K562 (cell line): ENCODE measurements at regions not wholly inside any gene's neighbourhood (a gene's known extent, or its start where the extent isn't known, plus 50 kb on each side); places are given as distances from the start of the nearest gene placed in this dataset.

Source experiments
- ATAC-seq: fragments of 200-7000 bp; cut with Tn5 transposase; 3 replicates; pipeline ENCODE4 v1.9.1; 2020; ENCODE audit warnings: moderate library complexity
- BruUV-seq: library from RNA; stranded (reverse); fragments of 400-500 nt; replicated peaks from 2 replicates; lab custom pipeline; 2021; lab: Mats Ljungman, UMichigan
- CTCF ChIA-PET: fragments of 300-600 bp; formaldehyde crosslinking; extraction: SDS; loops from one replicate; lab custom pipeline; 2021; ENCODE audit warnings: low intra/inter-chr PET ratio; lab: Yijun Ruan, JAX
- POLR2A ChIA-PET: fragments of 300-600, 350-650 bp; sonication (Branson Sonifier 250); formaldehyde crosslinking; extraction: SDS; loops from one replicate; lab custom pipeline; 2021; ENCODE audit warnings: antibody characterized with exemption, inconsistent platforms; lab: Yijun Ruan, JAX
- DNase-seq, 4 experiments: peaks; one replicate each; pipeline versions ENCODE4 v3.0.0 to v3.0.0-alpha.2; 2011 to 2018; ENCODE audit warnings: low spot score in 3 of 4, mixed read lengths in 3 of 4; ENCODE audit errors: extremely low read depth in 1 of 4
- FAIRE-seq: peaks from 2 replicates; lab custom pipeline; 2011; peaks lifted over from hg19 to GRCh38; lab: Jason Lieb, UNC
- H2AFZ ChIP-seq: 2 replicates; pipeline ENCODE4 v1.6.0; 2011; ENCODE audit warnings: low read depth, low read length, control low read depth, inconsistent platforms
- H3K27ac ChIP-seq: fragments of 200-600 bp; 3 replicates; pipeline ENCODE4 v1.8.0; 2011; ENCODE audit warnings: low read depth, mild to moderate bottlenecking, control low read depth, inconsistent platforms, low read length, moderate library complexity, mixed read lengths; ENCODE audit errors: extremely low read depth
- H3K27me3 ChIP-seq, 2 experiments: fragments of 300-600 bp in 1 of 2; 2 replicates in 1 of 2; 3 replicates in 1 of 2; pipeline versions ENCODE4 v1.6.0 to v1.8.0; 2011; ENCODE audit warnings: inconsistent platforms in 2 of 2, low read length in 2 of 2, mild to moderate bottlenecking in 1 of 2, mixed read lengths in 1 of 2, moderate library complexity in 1 of 2; ENCODE audit not compliant: control insufficient read depth in 2 of 2, insufficient read depth in 2 of 2
- H3K36me3 ChIP-seq: fragments of 300-600 bp; 3 replicates; pipeline ENCODE4 v1.8.0; 2011; ENCODE audit warnings: mild to moderate bottlenecking, low read length, inconsistent platforms; ENCODE audit not compliant: control insufficient read depth, insufficient read depth
- H3K4me1 ChIP-seq, 2 experiments: fragments of 200-600 bp in 1 of 2; replicated peaks in 1 of 2; 2 replicates in 1 of 2; 3 replicates in 1 of 2; pipeline versions ENCODE4 v1.5.1 to v1.8.0; 2011; ENCODE audit warnings: inconsistent platforms in 2 of 2, low read length in 2 of 2, mild to moderate bottlenecking in 1 of 2, mixed read lengths in 1 of 2, moderate library complexity in 1 of 2; ENCODE audit not compliant: control insufficient read depth in 2 of 2, insufficient read depth in 2 of 2
- H3K4me2 ChIP-seq: 2 replicates; pipeline ENCODE4 v1.6.1; 2011; ENCODE audit warnings: low read length, control low read depth, inconsistent platforms, mixed read lengths; ENCODE audit not compliant: insufficient read depth
- H3K4me3 ChIP-seq: fragments of 200-600 bp; sonication (generic), shearing (Covaris generic); 2 replicates; pipeline ENCODE4 v1.5.1; 2016; ENCODE audit warnings: control low read depth, inconsistent platforms
- H3K79me2 ChIP-seq: fragments of 200-600 bp; 3 replicates; pipeline ENCODE4 v1.8.0; 2011; ENCODE audit warnings: low read length, inconsistent platforms; ENCODE audit not compliant: control insufficient read depth, insufficient read depth
- H3K9ac ChIP-seq, 2 experiments: 2 replicates each; pipeline versions ENCODE4 v1.6.0 to v1.6.1; 2011; ENCODE audit warnings: low read depth in 2 of 2, low read length in 2 of 2, control low read depth in 1 of 2, inconsistent platforms in 1 of 2, mild to moderate bottlenecking in 1 of 2, mixed read lengths in 1 of 2; ENCODE audit not compliant: insufficient read depth in 1 of 2
- H3K9me1 ChIP-seq: one replicate; pipeline ENCODE4 v1.6.0; 2011; ENCODE audit warnings: inconsistent platforms, mild to moderate bottlenecking, low read length, moderate library complexity; ENCODE audit not compliant: control insufficient read depth, insufficient read depth
- H3K9me3 ChIP-seq: replicated peaks from 2 replicates; pipeline ENCODE4 v1.5.1; 2011; ENCODE audit warnings: low read depth, low read length, inconsistent platforms; ENCODE audit not compliant: control insufficient read depth, insufficient read depth
- H4K20me1 ChIP-seq: replicated peaks from 2 replicates; pipeline ENCODE4 v1.6.1; 2011; ENCODE audit warnings: low read length, inconsistent platforms, mixed read lengths; ENCODE audit not compliant: control insufficient read depth, insufficient read depth
- MYNN ChIP-seq, 2 experiments: sonication (generic); formaldehyde crosslinking in 1 of 2; IDR thresholded peaks; 2 replicates each; pipeline versions ENCODE4 v1.5.0 to v1.6.1; 2016 to 2020; ENCODE audit warnings: antibody characterized with exemption in 1 of 2, missing genetic modification reagents in 1 of 2
- PHF21A ChIP-seq: fragments of 450-650 bp; IDR thresholded peaks from 2 replicates; pipeline ENCODE4 v1.6.1; 2017; ENCODE audit warnings: low read depth, borderline replicate concordance
- POLR2A ChIP-seq: fragments of 450-650 bp; conservative IDR thresholded peaks from 2 replicates; pipeline ENCODE4 v1.6.1; 2016
- ZBTB2 ChIP-seq: fragments of 450-650 bp; IDR thresholded peaks from 2 replicates; pipeline ENCODE4 v1.6.1; 2016; ENCODE audit warnings: antibody characterized with exemption
- ZNF263 ChIP-seq: sonication (generic); formaldehyde crosslinking; IDR thresholded peaks from 2 replicates; pipeline ENCODE4 v1.8.0; 2022; ENCODE audit warnings: mild to moderate bottlenecking, missing genetic modification reagents, borderline replicate concordance
- WGBS: fragments of 100-300 bp; shearing (Covaris generic); methylation state at CpG from one replicate; pipeline ENCODE4 v1.1.6; 2016; ENCODE audit warnings: low coverage, mixed read lengths; ENCODE audit not compliant: insufficient coverage; ENCODE audit errors: missing lambda C conversion rate; 5-methylcytosine and 5-hydroxymethylcytosine counted together
- in situ Hi-C: fragments of 300-500 bp; cut with MboI; formaldehyde crosslinking; loops from 4 replicates; pipeline ENCODE4 v1.15.0; 2018; ENCODE audit warnings: inconsistent platforms, mixed read lengths
- intact Hi-C: fragments of 100-400 bp; cut with micrococcal nuclease; formaldehyde crosslinking; loops from 2 replicates; pipeline ENCODE4 v1.14.2; 2022
- TF ChIP-seq, protein P1 (sequence below): fragments of 450-650 bp; formaldehyde crosslinking; conservative IDR thresholded peaks from 2 replicates; pipeline ENCODE4 v1.4.0; 2022; ENCODE audit warnings: mild to moderate bottlenecking, missing genetic modification characterization
- TF ChIP-seq, protein P2 (sequence below): sonication (generic); formaldehyde crosslinking; IDR thresholded peaks from 2 replicates; pipeline ENCODE4 v1.8.0; 2023; ENCODE audit warnings: mild to moderate bottlenecking, missing genetic modification reagents
- TF ChIP-seq, protein P3 (sequence below): sonication (generic); formaldehyde crosslinking; IDR thresholded peaks from 2 replicates; pipeline ENCODE4 v1.8.1; 2023; ENCODE audit warnings: mild to moderate bottlenecking, missing genetic modification reagents, moderate library complexity

DNA sequence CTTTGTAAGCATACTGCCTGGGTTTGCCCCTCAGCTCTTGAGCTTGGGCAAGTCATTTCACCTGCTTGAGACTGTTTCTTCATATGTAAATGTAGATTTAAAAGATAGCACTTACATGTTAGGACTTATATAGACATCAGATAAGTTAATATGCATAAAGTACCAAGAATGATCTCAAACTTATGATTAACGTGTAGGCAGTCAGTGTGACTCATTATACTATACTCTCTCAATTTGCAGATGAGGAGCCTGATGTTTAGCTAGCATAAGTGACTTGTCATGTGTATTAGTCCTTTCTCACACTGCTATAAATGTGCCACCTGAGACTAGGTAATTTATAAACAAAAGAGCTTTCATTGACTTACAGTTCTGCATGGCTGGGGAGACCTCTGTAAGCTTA lies 690.5 kb downstream of the KCNJ2 start:
- Histone ChIP-seq H2AFZ (no peak overlapping the region), H3K4me1 (no peaks in the 10 kb centered on the region), H3K27ac (no peak overlapping the region), H4K20me1 (no peaks in the 10 kb centered on the region), H3K9ac (no peak overlapping the region), H3K79me2 (no peaks in the 10 kb centered on the region), H3K27me3 (no peaks in the 10 kb centered on the region), H3K4me2 (no peak overlapping the region), H3K36me3 (no peaks in the 10 kb centered on the region), H3K4me3 (no peak overlapping the region), H3K9me3 (no peaks in the 10 kb centered on the region), H3K9me1 (no peaks in the 10 kb centered on the region)
- POLR2A ChIA-PET: no interaction called here
- 0% methylated on average over 1 of the region's 1 CpG for WGBS
- CTCF ChIA-PET: no interaction called here
- DNase-seq (no peak), FAIRE-seq (no peak), ATAC-seq (no peak)
- in situ Hi-C loops (no loop called here), intact Hi-C loops (no loop called here)
- TF ChIP-seq, protein P1, sequence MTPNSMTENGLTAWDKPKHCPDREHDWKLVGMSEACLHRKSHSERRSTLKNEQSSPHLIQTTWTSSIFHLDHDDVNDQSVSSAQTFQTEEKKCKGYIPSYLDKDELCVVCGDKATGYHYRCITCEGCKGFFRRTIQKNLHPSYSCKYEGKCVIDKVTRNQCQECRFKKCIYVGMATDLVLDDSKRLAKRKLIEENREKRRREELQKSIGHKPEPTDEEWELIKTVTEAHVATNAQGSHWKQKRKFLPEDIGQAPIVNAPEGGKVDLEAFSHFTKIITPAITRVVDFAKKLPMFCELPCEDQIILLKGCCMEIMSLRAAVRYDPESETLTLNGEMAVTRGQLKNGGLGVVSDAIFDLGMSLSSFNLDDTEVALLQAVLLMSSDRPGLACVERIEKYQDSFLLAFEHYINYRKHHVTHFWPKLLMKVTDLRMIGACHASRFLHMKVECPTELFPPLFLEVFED (CRISPR knock-in tag): no peak
- TF ChIP-seq POLR2A (no peak), PHF21A (no peak), ZNF263 (CRISPR knock-in tag) (no peak), ZBTB2 (no peak), MYNN (IDR thresholded peaks at IDR 0.05) (no peak), MYNN (CRISPR knock-in tag; IDR thresholded peaks at IDR 0.05) (no peak)
- TF ChIP-seq, protein P2, sequence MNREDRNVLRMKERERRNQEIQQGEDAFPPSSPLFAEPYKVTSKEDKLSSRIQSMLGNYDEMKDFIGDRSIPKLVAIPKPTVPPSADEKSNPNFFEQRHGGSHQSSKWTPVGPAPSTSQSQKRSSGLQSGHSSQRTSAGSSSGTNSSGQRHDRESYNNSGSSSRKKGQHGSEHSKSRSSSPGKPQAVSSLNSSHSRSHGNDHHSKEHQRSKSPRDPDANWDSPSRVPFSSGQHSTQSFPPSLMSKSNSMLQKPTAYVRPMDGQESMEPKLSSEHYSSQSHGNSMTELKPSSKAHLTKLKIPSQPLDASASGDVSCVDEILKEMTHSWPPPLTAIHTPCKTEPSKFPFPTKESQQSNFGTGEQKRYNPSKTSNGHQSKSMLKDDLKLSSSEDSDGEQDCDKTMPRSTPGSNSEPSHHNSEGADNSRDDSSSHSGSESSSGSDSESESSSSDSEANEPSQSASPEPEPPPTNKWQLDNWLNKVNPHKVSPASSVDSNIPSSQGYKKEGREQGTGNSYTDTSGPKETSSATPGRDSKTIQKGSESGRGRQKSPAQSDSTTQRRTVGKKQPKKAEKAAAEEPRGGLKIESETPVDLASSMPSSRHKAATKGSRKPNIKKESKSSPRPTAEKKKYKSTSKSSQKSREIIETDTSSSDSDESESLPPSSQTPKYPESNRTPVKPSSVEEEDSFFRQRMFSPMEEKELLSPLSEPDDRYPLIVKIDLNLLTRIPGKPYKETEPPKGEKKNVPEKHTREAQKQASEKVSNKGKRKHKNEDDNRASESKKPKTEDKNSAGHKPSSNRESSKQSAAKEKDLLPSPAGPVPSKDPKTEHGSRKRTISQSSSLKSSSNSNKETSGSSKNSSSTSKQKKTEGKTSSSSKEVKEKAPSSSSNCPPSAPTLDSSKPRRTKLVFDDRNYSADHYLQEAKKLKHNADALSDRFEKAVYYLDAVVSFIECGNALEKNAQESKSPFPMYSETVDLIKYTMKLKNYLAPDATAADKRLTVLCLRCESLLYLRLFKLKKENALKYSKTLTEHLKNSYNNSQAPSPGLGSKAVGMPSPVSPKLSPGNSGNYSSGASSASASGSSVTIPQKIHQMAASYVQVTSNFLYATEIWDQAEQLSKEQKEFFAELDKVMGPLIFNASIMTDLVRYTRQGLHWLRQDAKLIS (CRISPR knock-in tag): no peak
- TF ChIP-seq, protein P3, sequence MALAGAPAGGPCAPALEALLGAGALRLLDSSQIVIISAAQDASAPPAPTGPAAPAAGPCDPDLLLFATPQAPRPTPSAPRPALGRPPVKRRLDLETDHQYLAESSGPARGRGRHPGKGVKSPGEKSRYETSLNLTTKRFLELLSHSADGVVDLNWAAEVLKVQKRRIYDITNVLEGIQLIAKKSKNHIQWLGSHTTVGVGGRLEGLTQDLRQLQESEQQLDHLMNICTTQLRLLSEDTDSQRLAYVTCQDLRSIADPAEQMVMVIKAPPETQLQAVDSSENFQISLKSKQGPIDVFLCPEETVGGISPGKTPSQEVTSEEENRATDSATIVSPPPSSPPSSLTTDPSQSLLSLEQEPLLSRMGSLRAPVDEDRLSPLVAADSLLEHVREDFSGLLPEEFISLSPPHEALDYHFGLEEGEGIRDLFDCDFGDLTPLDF: no peak
- BruUV-seq: no TSS peak
